Amygdala (tissue), 56 donors: ENCODE measurements at regions not wholly inside any gene's neighbourhood (a gene's known extent, or its start where the extent isn't known, plus 50 kb on each side); places are given as distances from the start of the nearest gene placed in this dataset.

Source experiments
- DNase-seq, 56 donors: peaks; one replicate each; lab custom pipeline; 2025; lab: John Stamatoyannopoulos, UW

DNA sequence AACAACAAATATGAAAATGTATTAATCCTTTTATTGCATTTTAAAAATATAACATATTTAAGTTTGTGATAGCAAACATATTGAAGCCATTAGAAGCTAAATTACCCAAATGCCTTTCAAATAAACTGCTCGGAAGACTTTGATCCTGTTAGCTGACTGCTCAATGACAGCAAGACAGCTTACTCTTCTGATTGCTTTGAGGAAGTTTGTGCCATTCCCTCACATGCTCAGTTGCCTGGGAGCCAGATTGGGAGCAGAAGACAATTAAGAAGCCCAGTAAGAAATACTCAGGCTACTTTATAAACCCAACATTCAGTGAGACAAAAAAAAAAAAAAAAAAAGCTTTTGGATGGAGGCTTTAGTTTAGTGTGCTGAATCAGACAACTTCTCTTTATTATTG lies 407.1 kb upstream of the SOX11 start:
- DNase-seq, result no peak

DNA sequence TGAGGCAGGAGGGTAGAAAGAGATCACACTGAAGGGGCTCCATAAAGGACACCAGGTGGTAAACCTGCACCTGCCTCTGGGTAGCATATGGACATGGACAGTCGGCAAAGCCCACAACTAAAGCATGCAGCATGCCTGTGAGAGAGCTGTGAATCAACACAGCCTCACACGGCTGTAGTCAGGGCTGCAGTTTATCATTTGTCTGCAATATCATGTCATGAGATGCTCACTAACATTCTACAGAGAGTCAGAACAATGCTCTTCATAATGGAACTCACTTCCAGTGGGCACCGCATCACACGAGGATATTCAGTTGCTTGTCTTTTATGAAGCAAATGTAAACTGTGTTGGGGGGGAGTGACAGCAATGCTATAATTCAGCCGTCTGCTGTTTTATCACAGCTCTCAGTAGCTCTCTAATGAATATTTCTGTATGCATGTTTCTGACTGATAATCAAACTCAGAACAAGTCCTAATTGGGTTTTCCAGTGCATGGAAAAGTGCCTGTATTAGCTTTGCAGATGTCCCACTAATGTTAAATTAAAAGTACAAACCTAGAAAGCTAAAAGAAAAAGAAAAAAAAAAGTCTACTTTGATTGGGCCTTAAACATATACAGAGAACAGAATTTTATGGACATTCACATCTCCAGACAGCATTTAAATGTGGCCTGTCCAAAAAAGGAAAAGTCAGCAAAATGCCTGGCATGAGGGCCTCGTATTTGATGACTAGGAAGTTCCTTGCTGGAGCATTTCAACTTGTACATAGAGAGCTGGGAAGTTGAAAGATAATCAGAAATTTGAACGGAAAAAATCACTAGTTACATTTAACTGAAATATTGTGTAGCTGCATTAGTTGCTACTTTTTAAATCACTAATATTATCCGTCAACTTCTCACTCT lies 406.1 kb upstream of the SOX11 start:
- no peak for DNase-seq

DNA sequence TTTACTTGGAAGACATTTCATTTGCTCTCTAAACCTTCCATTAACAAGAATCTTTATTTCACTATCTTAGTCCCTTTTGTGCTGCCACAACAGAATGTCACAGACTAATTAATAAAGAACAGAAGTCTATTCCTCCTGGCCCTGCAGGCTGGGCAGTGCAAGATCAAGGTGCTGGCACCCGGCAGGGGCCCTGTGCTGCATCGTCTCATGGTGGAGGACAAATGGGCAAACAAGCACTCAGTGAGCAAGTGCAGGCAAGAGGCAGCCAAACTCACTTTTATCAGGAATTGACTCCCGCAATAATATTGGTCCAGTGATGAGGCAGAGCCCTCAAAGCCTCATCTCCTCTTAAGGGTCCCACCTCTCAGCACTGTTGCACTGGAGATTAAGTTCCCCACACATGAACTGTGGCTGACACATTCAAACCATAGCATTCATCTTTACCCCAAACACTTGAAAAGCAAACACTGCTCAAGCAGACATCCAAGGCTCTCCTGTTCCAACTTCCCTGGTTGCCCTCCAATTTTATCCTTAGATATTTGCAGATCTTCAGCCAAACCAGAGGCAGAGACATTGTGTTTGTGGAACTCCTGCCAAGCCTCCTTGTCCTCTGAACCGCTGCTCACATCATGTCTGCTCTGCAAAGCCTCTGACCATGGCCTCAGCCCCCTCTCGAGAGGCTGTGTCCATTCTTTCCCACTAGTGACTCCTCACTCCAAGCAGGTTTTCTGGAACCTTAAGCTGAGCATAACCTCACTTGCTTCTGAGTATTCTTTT lies 404.4 kb upstream of the SOX11 start:
- DNase-seq, result no peak

DNA sequence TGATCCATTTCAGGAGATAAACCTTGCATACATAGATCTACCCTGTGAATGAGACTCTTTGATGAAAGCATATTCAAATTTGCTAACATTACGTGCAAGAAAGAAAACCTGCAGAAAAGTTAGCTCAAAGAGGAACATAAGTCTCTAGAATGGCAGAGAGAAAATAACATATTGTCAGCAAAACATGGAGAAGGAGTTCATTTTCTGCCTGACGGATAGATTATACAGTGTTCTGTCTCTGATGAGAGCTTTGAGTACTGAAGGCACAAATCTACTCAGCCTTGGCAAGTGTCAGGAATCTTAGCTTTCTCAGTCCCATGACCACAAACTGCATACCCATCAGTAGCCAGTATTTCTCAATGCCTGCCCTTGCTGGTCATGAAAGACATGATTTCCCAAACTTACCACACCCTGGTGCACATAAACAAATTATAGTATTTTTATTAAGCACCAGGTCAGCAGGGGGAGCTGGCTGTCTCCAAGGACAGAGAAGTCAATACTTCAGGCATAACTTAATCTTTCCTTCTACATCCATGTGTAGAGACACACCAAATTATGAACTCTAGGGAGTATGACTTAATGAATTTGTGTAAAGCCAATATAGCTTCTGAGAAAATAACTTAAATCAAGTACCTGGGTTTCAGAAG lies 401.2 kb upstream of the SOX11 start:
- DNase-seq, result no peak

DNA sequence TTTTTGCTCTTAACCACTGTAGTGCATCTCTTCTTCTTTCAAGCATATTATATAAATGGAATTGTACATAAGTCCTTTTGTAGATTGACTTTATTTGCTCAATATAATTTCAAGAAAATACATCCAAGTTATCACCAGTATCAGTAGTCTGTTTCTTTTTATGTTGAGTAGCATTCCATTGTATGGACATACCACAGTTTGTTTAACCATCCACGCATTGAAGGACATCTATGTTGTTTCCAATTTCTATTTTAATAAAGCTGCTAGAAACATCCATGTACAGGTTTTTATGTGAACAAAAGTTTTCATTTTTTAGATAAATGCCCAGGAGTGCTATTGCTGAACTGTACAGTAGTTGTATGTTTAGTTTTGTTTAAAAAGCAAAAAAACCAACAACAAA lies 387.5 kb upstream of the SOX11 start:
- DNase-seq, result no peak

DNA sequence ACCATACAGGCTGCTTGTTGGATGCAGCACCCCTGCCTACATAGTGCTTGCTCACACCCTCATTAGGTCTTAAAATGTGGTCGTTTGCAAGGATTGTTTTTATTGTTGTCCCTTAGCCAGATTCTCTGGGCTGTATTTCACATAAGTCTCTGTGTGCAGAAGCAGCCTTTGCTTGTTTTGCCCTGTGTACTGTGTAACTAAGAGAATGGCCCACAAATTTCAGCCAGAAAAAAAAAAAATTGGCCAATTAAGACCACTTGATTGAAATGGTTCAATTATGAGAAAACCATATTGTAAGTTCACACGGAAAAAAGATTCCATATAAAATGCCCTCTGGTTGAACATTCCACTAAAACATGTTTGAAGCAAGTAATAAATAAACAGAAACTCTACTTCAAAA lies 377.1 kb upstream of the SOX11 start:
- DNase-seq, result no peak

DNA sequence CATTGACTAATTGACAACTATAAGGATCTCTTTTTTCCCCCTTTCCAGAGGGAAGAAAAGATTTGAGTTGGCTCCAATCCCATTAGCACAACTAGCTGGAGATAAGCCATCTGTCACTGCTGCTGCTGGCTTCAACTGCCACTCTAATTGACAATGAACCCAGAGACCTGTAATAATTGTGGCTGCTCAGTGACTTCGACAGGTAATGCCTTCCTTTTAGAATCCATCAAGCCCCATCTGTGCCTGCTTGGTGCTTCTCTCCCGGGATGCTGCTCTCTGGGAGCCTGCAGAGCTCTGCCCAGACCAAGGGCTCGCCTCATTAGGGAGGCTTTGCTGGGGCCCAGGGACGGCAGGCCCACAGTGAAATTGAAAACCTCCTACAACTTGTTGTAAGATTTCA lies 376.7 kb upstream of the SOX11 start:
- DNase-seq, result no peak

DNA sequence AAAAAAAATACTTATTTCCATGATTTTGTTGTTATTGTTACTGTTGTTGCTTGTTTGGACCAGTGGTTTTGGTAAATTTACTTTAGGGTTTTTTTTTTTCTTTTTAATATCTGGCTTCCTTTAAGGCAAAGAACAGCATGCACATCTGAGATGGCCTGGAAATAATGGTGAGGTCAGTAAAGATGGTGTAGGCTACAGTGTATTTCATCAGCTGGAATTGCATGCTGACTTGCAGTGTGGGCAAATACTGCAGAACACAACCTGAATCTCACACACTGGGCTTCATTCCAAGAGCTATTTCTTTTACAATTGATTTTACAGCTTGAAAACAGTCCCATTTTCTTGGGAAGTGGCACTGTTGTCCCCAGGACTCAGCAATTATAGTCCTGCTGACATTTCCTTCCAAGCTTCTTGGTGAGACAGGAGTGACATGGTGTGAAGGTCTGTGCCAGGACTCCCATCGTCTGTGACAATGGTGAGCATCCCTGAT lies 376.1 kb upstream of the SOX11 start:
- DNase-seq, result no peak

DNA sequence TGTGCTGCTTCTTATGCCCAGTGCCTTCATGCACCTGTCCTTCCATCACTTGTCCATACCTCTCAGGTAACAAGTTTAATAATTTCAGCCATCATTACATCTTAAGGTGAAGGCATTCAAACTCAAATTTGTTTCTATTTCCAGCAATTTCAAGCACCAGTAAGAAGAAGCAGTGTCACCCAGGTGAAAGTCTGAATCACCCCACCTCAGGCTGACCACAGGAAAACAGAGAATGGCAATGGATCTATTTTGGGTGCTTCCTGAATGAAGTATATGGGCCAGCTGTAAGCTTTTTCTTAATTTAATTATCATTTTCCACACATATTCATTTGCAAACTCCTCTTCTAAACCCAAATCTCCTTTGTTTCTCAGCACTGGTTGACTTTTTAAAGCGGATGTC lies 372.7 kb upstream of the SOX11 start:
- DNase-seq, result no peak

DNA sequence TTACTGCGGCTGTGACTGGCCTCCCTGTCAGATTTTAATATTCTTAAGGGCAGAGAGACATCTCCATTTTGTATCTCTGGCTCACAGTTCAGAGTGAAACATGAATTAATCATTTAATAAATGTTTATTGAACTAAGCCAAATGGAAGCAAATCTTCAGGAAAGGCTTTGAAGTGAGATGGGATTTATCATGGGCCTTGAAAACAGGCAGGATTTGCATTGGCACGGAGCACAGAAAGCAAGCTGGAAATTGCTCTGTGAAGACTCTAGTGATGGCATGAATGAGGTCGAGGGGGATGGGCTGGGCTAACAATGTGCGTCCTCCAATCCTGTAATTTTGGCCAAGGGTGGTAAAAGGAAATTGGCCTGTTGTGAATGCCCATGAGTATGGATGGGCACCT lies 369.8 kb upstream of the SOX11 start:
- DNase-seq, result no peak

DNA sequence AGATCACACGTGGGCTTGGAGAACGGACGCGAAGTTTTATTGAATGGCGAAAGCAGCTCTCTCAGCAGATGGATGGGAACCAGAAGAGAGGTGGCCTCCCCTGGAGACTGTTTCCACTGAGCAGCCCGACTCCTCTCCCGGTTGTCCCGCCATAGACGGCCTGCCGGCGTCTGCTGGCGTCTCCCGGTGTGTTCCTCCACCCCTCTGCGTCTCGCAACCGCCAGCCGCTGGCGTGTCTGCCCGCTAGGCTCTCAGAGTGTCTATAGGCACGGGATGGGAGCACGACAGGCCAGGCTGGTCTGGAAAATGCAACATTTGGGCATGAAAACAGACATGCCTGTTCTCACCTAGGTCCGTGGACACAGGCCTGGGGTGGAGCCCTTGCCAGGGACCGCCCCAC lies 366.7 kb upstream of the SOX11 start:
- DNase-seq, result no peak

DNA sequence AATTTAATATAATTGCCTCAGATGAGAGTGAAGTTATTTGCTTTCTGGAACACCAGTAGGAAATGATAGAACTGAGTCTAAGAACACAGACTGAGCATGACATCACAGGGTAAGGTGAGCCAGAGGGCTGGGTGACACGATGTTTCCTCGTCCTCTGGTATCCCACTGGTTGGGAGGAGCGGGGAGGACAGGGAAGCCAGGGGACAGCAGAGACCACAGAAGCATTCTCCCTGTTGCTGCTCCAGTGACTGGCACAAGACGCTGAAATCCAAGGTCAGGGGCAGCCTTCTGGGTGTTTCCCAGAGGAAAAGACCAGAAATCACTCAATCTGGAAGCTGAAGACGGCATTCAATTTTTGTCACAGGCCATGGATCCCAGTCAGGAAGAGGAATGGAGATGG lies 363.4 kb upstream of the SOX11 start:
- no peak for DNase-seq

DNA sequence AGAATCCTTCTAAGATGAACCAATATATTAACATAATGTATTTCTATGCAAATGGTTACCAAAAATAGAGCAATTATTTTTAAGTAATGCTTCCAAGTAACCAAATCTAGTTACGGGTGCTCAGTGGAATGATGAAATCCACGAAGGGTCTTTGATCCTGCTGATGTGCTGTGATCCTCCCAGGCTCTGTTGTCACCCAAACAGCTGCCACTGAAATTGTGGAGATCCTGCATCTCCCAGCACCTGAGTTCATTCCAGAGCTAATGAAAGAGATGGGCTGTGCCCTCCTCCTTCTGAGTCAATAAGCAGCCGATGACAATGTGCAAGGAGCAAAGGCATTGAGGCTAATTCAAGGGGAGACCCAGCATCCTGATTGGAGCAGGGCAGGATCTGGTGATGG lies 362.4 kb upstream of the SOX11 start:
- DNase-seq, result no peak

DNA sequence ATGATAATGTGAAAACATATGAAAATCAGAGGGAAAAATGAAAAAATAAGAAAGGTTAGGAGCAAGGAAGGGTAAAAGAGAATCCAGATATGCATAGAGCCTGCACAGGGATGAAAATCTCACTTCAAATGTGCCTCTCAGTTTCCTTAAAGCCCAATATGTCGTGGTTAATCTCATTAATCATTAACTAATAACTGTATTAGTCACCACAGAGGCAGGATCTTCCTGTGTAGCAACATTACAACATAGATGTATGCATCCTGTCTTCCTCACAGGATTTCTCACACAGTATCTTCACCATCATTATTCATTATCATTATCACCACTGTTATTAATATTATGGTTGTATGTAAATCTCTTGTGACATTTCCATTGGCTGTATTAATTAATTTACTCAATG lies 361.2 kb upstream of the SOX11 start:
- no peak for DNase-seq

DNA sequence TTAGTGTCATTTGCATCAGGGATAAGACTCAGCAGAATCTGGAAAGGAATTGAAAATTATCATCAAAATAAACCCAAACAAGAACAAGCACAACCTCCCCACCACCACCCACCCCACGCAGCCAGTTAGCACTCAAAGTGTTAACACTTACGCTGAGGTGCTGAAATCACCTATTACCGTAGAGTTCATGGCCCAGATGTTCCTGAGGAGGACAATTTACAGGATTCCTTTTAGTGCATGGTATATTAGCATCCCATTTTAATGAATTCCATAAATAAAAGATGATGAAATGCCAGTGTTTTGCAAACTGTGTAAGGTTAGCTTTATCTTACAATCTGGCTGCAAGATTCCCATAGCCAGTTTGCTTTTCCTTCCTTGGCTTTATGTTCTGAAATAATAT lies 359.3 kb upstream of the SOX11 start:
- DNase-seq, result no peak

DNA sequence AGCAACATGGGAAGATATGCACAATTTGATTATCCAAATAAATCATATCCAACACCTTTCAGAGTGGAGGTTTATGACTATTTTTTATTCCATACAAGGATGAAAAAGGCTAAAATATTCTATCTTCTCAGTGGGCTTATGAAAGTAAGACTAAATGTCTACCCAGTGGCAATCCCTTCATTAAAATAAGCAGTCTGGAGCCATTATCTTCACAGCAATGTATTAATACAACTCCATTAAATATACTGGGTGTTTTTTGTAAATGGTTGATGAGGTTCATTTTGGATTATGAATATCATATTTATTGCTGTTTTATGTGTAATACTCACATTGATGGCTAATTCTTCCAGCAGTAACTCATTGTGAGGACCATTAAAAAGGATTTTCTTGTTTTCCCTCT lies 352.7 kb upstream of the SOX11 start:
- no peak for DNase-seq

DNA sequence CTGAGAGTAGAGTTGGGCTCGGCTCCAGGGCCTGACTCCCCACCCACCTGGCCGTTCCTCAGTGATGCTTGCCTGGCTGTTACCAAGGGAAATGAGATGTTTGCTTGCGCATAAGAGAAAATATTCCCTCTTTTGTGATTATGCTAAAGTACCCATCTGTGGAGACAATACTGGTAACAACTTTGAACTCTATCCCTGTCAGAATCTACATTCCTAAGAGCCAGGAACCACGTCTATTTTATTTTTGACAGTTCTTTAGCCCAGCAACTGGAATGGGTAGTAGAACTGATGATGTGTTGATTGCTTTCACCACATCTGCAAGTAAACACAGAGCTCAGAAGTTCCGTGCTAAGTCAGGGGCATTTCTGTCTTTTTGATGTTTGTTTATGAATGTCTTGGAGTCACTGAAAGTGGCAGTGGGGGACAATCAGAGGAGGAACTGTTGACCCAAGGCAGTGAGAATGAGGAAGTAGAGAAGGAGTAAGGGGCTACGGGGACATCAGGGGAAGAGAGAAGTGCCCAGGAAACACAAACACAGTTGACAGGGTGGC lies 348.3 kb upstream of the SOX11 start:
- no peak for DNase-seq

DNA sequence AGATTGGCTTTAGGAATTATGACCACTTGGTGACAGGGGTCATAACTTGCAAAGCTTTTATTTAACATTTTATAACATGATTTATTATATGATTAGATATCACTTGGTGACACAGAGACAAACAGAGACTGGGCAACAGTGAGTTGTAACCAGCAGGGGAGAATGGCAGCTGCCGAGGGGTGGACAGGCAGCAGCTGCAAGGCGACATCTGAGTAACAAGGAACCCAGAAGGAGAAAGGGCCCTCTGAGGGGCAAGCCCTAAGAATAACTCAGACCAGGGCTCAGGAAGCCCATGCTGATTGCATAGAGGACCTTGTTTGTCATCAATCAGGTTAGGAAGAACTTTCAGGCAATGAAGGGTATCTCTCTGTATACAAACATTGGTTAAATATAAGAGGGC lies 339.9 kb upstream of the SOX11 start:
- no peak for DNase-seq

DNA sequence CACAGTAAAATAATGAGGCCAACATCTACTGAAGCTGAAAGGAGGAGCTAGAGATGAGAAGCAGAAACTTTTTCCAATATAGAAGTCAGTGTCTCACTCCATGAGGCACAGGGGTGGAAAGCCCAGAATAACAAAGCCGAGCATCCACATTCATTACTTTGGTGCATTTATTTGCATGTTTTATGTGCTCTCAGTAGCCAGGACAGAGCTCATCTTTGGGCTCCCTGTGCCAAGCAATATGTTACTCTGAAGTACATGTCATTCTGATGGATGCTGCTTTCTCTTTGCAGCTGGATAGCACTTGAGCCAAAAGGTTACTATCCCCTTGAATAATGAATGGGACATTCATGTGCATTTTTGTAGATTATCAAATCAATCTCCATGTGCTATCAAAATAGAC lies 338.6 kb upstream of the SOX11 start:
- DNase-seq, result no peak

DNA sequence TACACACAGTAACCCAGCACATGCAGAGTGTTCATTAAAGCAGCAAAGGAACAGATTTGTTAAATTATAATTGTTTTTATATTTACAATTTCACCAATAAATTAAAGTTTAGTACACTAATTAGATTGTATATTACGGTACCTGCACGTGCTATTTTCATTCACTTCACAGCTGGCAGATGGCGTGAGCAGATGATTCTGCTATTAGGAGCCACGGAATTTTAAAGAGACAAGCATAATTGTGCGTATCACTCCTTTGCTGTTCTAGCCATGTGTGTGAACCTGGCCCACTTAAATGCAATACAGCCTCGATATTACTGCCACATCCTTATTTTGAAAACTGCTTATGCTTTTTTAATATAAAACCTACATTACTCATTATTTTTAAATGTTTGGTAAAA lies 332.8 kb upstream of the SOX11 start:
- no peak for DNase-seq

DNA sequence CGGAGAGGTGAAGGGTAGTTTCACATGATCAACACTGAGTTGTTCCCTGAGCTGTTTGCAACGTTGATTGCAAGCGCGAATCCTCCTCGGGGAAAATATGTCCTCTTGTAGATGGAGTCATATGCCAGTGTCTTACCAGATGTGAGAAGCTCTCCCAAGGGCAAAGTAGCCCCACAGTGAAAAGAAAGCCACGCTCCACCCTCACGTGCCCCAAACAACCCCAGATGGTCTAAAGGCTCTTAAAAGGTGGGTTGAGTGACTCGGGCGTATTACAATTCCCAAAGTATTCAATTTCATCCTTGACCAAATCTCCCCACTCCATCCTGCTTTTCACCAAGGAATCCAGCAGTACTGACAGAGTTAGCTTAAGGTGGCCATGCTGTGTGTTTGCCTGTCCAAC lies 332.1 kb upstream of the SOX11 start:
- no peak for DNase-seq
